ENCODE measurements at regions not wholly inside any gene's neighbourhood (a gene's known extent, or its start where the extent isn't known, plus 50 kb on each side); places are given as distances from the start of the nearest gene placed in this dataset.

- ATAC-seq: no peak
- DNase-seq: no peak
- no peaks in the 10 kb centered on the region for H3K9me3 Mint-ChIP-seq
- H3K36me3 Mint-ChIP-seq: no peaks in the 10 kb centered on the region
- no peaks in the 10 kb centered on the region for H3K4me1 Mint-ChIP-seq
- no peak overlapping the region for H3K27ac Mint-ChIP-seq
- H3K4me3 Mint-ChIP-seq: no peak overlapping the region
- POLR2A ChIA-PET: no interaction called here
- H3K27me3 Mint-ChIP-seq: peaks cover 0 to 8% (median 2%) of the 10 kb centered on the region in 5 donors
Measured at GRCh38 chr2:5453220-5454050, 238.7 kb upstream of the SOX11 start.

DNA sequence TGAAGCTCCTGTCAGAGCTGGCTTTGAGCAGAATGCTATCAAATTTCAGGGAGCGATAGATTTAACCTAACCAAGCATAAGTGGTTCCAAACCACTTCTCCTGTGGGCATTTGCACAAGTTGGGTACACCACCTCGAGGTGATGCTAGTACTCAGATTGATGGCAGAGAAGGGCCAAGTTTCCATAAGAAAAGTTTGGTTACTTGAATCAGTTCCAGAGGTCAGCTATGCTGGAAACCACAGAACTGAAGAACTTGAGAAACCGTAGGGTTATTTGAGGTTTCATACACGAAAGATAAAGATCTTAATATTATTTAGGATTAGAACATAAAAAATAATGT lies 238.2 kb upstream of the SOX11 start:
- Mint-ChIP-seq H3K36me3 (no peaks in the 10 kb centered on the region), H3K27me3 (peaks cover 0 to 8% (median 3%) of the 10 kb centered on the region in 5 donors), H3K4me1 (no peaks in the 10 kb centered on the region), H3K9me3 (no peaks in the 10 kb centered on the region), H3K4me3 (no peak overlapping the region), H3K27ac (no peak overlapping the region)
- no peak for DNase-seq
- POLR2A ChIA-PET: no interaction called here
- ATAC-seq: no peak

GRCh38 chr2:5459041-5459440 lies 233.1 kb upstream of the SOX11 start:
- DNase-seq (no peak), ATAC-seq (no peak)
- Mint-ChIP-seq H3K27ac (no peak overlapping the region), H3K9me3 (no peaks in the 10 kb centered on the region), H3K27me3 (peaks cover 0 to 14% (median 0%) of the 10 kb centered on the region in 5 donors), H3K36me3 (no peaks in the 10 kb centered on the region), H3K4me3 (no peak overlapping the region), H3K4me1 (no peaks in the 10 kb centered on the region)
- POLR2A ChIA-PET: no interaction called here

GRCh38 chr2:5464657-5465056 lies 227.5 kb upstream of the SOX11 start:
- POLR2A ChIA-PET: no interaction called here
- no peak for ATAC-seq
- no peak overlapping the region for H3K4me3 Mint-ChIP-seq
- no peaks in the 10 kb centered on the region for H3K36me3 Mint-ChIP-seq
- peaks cover 0 to 4% (median 0%) of the 10 kb centered on the region in 9 donors for H3K9me3 Mint-ChIP-seq
- H3K4me1 Mint-ChIP-seq: no peaks in the 10 kb centered on the region
- DNase-seq: no peak
- peaks cover 0 to 2% (median 0%) of the 10 kb centered on the region in 5 donors for H3K27me3 Mint-ChIP-seq
- no peak overlapping the region for H3K27ac Mint-ChIP-seq

- Mint-ChIP-seq H3K4me1 (no peaks in the 10 kb centered on the region), H3K36me3 (no peaks in the 10 kb centered on the region), H3K27ac (no peak overlapping the region), H3K27me3 (peaks cover 0 to 3% (median 0%) of the 10 kb centered on the region in 5 donors), H3K4me3 (no peak overlapping the region), H3K9me3 (peaks cover 0 to 4% (median 0%) of the 10 kb centered on the region in 9 donors)
- no peak for DNase-seq
- ATAC-seq: no peak
- POLR2A ChIA-PET: no interaction called here
Measured at GRCh38 chr2:5465859-5466258, 226.3 kb upstream of the SOX11 start.

DNA sequence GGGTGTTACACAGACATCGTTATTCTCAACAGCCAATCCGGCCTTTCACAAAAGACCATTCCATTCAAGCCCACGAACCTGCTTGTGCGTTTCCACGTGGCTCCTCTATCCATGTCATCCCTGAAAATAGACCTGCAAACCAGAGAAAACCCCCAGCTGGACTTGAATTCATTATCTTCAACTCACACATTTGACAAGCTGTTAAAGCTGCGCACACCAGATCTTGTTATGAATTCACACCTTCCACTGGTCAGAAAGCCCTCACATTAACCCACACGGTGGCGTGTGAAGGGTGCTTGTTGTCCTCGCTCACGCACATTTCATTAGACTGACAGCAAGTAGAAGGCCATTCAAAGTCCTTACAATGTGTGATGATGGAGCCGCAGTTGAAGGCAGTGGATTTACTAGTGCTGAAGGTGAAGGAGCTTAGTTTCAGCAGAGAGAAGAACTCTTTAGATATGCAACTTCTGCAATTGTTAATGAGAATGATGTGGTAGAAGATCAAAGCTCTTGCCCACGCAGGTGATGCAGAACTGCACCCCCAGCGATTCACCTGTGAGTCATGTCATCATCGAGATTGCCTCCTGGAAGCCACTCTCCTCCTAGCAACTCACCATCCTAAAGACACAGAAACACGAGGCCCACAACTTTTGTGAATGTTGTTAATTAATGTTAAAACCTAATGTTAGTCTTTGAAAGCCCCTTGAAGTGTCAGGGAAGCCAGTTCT lies 224.8 kb upstream of the SOX11 start:
- Mint-ChIP-seq H3K27ac (no peak overlapping the region), H3K4me1 (no peaks in the 10 kb centered on the region)

DNA sequence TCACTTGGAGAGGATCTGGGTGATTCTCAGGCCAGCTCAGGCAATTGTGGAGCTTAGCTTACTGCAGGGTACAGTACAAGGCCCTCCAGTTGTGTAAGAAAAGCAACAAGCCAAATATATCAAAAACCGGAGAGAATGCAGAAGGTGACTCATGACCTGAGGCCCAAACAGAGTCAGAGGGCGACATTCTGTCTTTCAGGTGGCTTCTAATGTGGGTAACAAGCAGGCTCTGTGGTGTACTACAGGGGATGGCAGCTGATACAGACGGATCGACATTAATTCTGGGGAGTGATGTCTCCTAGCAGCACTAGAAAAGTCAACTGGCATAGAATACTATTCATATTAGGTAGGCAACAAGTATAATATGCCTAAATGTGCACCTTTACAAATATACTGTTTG lies 219.5 kb upstream of the SOX11 start:
- Mint-ChIP-seq H3K4me3 (no peak overlapping the region), H3K9me3 (peaks cover 0 to 10% (median 0%) of the 10 kb centered on the region in 9 donors), H3K27ac (no peak overlapping the region), H3K4me1 (peaks cover 0 to 1% (median 0%) of the 10 kb centered on the region in 4 donors), H3K27me3 (peaks cover 0 to 8% (median 2%) of the 10 kb centered on the region in 5 donors), H3K36me3 (no peaks in the 10 kb centered on the region)
- POLR2A ChIA-PET: no interaction called here
- ATAC-seq (no peak), DNase-seq (no peak)

More for the DNA sequence above, 224.8 kb upstream of the SOX11 start:
- DNase-seq (no peak), ATAC-seq (no peak)
- POLR2A ChIA-PET: no interaction called here
- peaks cover 0 to 3% (median 0%) of the 10 kb centered on the region in 5 donors for H3K27me3 Mint-ChIP-seq
- no peaks in the 10 kb centered on the region for H3K36me3 Mint-ChIP-seq
- peaks cover 0 to 4% (median 0%) of the 10 kb centered on the region in 9 donors for H3K9me3 Mint-ChIP-seq
- H3K4me3 Mint-ChIP-seq: no peak overlapping the region

GRCh38 chr2:5473635-5474034 lies 218.5 kb upstream of the SOX11 start:
- peaks cover 0 to 10% (median 0%) of the 10 kb centered on the region in 9 donors for H3K9me3 Mint-ChIP-seq
- no peak for ATAC-seq
- peaks cover 0 to 1% (median 0%) of the 10 kb centered on the region in 4 donors for H3K4me1 Mint-ChIP-seq
- POLR2A ChIA-PET: no interaction called here
- H3K27ac Mint-ChIP-seq: no peak overlapping the region
- no peak for DNase-seq
- no peak overlapping the region for H3K4me3 Mint-ChIP-seq
- H3K36me3 Mint-ChIP-seq: no peaks in the 10 kb centered on the region
- H3K27me3 Mint-ChIP-seq: peaks cover 0 to 8% (median 0%) of the 10 kb centered on the region in 5 donors

DNA sequence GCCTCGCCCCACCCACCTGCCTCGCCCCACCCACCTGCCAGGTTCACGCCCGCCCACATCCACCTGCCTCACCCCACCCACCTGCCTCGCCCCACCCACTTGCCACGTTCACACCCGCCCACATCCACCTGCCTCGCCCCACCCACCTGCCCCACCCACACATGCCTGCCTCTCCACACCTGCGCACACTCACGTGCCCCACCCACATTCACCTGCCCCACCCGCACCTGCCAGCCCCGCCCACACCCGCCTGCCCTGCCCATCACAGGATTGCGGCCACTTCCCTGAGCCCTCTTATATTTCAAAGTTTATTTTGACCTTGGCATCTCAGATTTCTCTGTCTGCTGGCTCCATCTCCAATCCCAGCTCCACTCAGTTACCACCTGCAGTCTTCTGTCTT lies 217.5 kb upstream of the SOX11 start:
- POLR2A ChIA-PET: no interaction called here
- H3K4me3 Mint-ChIP-seq: no peak overlapping the region
- peaks cover 0 to 8% (median 2%) of the 10 kb centered on the region in 5 donors for H3K27me3 Mint-ChIP-seq
- no peaks in the 10 kb centered on the region for H3K36me3 Mint-ChIP-seq
- ATAC-seq (no peak), DNase-seq (no peak)
- peaks cover 0 to 10% (median 0%) of the 10 kb centered on the region in 9 donors for H3K9me3 Mint-ChIP-seq
- no peak overlapping the region for H3K27ac Mint-ChIP-seq
- H3K4me1 Mint-ChIP-seq: peaks cover 0 to 1% (median 0%) of the 10 kb centered on the region in 4 donors

GRCh38 chr2:5479265-5479928 lies 212.8 kb upstream of the SOX11 start:
- Mint-ChIP-seq H3K36me3 (no peaks in the 10 kb centered on the region), H3K4me1 (peaks cover 0 to 3% (median 0%) of the 10 kb centered on the region in 4 donors), H3K9me3 (peaks cover 0 to 10% (median 0%) of the 10 kb centered on the region in 9 donors), H3K4me3 (no peak overlapping the region), H3K27me3 (peaks cover 2 to 25% (median 12%) of the 10 kb centered on the region in 5 donors), H3K27ac (no peak overlapping the region)
- no peak for DNase-seq
- POLR2A ChIA-PET: no interaction called here
- no peak for ATAC-seq

DNA sequence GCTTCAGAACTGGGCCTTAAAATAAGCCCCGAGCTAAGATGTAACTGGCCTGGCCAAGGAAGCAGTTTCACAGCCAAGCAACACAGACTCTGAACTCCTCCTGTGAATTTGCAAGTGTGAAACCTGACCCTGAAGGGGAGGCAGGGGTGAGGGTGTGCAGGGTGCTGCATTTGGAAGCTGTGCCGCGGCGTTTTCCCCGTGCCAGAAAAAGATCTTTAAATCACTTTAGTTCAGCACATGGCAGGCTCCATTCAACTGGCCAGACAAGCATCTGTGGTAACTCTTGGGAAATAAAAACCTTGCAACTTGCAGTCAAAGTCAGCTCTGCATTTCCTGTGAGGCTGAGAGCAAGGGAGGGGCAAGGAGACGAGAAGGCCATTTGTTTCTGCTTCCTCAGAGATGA lies 209.3 kb upstream of the SOX11 start:
- no peak for DNase-seq
- Mint-ChIP-seq H3K9me3 (peaks cover 0 to 6% (median 0%) of the 10 kb centered on the region in 9 donors), H3K4me1 (peaks cover 0 to 1% (median 0%) of the 10 kb centered on the region in 4 donors), H3K27me3 (peaks cover 5 to 41% (median 10%) of the 10 kb centered on the region in 5 donors), H3K36me3 (no peaks in the 10 kb centered on the region), H3K4me3 (no peak overlapping the region), H3K27ac (no peak overlapping the region)
- no peak for ATAC-seq
- POLR2A ChIA-PET: no interaction called here

- H3K36me3 Mint-ChIP-seq: no peaks in the 10 kb centered on the region
Measured at GRCh38 chr2:5484868-5485267, 207.3 kb upstream of the SOX11 start.

DNA sequence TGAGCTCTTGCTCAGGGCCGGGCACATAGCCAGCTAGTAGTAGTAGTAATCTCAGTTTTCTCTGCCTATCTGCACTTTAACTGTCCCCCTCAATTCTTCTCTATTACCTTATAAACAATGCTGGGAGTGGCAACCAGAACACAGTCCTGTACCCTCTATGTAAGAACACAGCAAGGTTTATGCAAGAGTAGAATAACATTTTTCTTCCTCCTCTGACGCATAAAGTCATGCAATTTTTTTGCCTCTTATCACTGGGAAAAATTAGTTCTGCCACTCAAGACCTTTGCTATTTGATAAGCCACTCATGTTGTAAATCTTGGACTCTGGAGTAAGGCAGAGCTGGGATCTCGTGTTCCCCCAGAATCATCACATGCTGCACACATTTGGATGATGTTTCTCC lies 200.7 kb upstream of the SOX11 start:
- POLR2A ChIA-PET: no interaction called here
- H3K4me1 Mint-ChIP-seq: no peaks in the 10 kb centered on the region
- no peak overlapping the region for H3K4me3 Mint-ChIP-seq

More at GRCh38 chr2:5484868-5485267, 207.3 kb upstream of the SOX11 start:
- Mint-ChIP-seq H3K4me1 (peaks cover 0 to 1% (median 0%) of the 10 kb centered on the region in 4 donors), H3K4me3 (no peak overlapping the region), H3K27ac (no peak overlapping the region), H3K9me3 (peaks cover 0 to 9% (median 0%) of the 10 kb centered on the region in 9 donors), H3K27me3 (peaks cover 5 to 32% (median 10%) of the 10 kb centered on the region in 5 donors)
- POLR2A ChIA-PET: no interaction called here
- ATAC-seq (no peak), DNase-seq (no peak)

More for the DNA sequence above, 200.7 kb upstream of the SOX11 start:
- Mint-ChIP-seq H3K27ac (no peak overlapping the region), H3K36me3 (no peaks in the 10 kb centered on the region), H3K27me3 (peaks cover 0 to 14% (median 2%) of the 10 kb centered on the region in 5 donors), H3K9me3 (peaks cover 0 to 19% (median 0%) of the 10 kb centered on the region in 9 donors)
- ATAC-seq (no peak), DNase-seq (no peak)
